ENCODE measurements at regions not wholly inside any gene's neighbourhood (a gene's known extent, or its start where the extent isn't known, plus 50 kb on each side); places are given as distances from the start of the nearest gene placed in this dataset.

DNA sequence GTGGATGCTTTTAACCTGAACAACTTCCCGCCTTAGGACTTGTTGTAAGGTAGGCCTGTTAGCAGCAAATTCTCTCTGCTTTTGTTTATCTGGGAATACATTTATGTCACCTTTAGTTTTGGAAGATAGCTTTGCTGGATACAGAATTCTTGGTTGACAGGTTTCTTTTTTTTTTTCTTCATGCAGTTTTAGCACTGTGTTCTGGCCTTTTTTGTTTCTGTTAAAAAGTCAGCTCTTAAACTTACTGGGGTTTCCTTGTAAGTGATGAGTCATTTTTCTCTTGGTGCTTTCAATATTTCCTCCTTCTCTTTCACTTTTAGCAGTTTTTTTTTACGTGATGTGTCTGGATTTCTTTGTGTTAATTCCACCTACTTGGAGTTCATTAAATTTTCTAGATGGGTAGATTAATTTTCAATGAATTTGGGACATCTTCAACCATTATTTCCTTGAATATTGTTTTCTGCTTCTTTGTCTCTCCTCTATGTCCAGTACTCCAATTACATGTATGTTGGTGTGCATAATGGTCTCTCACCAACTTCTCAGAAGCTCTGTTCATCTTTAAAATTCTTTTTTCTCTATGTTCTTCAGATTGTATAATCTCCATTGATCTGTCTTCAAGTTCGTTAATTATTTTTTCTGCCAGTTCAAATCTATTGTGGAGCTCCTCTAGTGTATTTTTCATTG lies 188.2 kb upstream of the ZNF536 start:
- H3K36me3 ChIP-seq (ENCODE audit: control insufficient read depth in 2 of 2, insufficient read depth in 1 of 2, low read length in 2 of 2): no peaks in the 10 kb centered on the region; a peak in 1 of 3 replicates
- no peaks in the 10 kb centered on the region for H3K4me1 ChIP-seq (ENCODE audit: control insufficient read depth, insufficient read depth, low read length)
- CTCF ChIA-PET: interaction anchor here (0.6 kb wide), 1 partner anchor 486 kb away, joined by 3 read pairs; no protein-coding TSS in a partner anchor
- peaks cover 13% of the 10 kb centered on the region for H3K9me3 ChIP-seq (ENCODE audit: control insufficient read depth, insufficient read depth, low read depth, low read length)
- POLR2A ChIA-PET: no interaction called here
- no peak overlapping the region for H3K27ac ChIP-seq (ENCODE audit: extremely low read depth, low read depth, low read length)
- H3K4me3 ChIP-seq (ENCODE audit: low read depth, low read length): no peak overlapping the region
- TF ChIP-seq, protein P1, sequence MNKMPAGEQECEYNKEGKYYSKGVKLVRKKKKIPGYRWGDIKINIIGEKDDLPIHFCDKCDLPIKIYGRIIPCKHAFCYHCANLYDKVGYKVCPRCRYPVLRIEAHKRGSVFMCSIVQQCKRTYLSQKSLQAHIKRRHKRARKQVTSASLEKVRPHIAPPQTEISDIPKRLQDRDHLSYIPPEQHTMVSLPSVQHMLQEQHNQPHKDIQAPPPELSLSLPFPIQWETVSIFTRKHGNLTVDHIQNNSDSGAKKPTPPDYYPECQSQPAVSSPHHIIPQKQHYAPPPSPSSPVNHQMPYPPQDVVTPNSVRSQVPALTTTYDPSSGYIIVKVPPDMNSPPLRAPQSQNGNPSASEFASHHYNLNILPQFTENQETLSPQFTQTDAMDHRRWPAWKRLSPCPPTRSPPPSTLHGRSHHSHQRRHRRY (tag by site-specific recombination; IDR thresholded peaks at IDR 0.05): no peak
- TF ChIP-seq RBAK (tag by site-specific recombination; IDR thresholded peaks at IDR 0.05): 0 out of 2 replicates have a peak, but pooled peaks have one; percentile 28
- no peak for TF ChIP-seq EGR2 (tag by site-specific recombination; IDR thresholded peaks at IDR 0.05; ENCODE audit: low read depth)
- TF ChIP-seq, protein P2, sequence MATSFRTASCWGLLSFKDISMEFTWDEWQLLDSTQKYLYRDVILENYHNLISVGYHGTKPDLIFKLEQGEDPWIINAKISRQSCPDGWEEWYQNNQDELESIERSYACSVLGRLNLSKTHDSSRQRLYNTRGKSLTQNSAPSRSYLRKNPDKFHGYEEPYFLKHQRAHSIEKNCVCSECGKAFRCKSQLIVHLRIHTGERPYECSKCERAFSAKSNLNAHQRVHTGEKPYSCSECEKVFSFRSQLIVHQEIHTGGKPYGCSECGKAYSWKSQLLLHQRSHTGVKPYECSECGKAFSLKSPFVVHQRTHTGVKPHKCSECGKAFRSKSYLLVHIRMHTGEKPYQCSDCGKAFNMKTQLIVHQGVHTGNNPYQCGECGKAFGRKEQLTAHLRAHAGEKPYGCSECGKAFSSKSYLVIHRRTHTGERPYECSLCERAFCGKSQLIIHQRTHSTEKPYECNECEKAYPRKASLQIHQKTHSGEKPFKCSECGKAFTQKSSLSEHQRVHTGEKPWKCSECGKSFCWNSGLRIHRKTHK (tag by site-specific recombination; IDR thresholded peaks at IDR 0.05): peak; percentile 18; the same call in 1 of the 2 replicates
- peak; percentile 97 for TF ChIP-seq ZNF133 (tag by site-specific recombination; IDR thresholded peaks at IDR 0.05)
- no peak for TF ChIP-seq ZNF16 (tag by site-specific recombination; IDR thresholded peaks at IDR 0.05; ENCODE audit: low read depth)
- TF ChIP-seq, protein P3, sequence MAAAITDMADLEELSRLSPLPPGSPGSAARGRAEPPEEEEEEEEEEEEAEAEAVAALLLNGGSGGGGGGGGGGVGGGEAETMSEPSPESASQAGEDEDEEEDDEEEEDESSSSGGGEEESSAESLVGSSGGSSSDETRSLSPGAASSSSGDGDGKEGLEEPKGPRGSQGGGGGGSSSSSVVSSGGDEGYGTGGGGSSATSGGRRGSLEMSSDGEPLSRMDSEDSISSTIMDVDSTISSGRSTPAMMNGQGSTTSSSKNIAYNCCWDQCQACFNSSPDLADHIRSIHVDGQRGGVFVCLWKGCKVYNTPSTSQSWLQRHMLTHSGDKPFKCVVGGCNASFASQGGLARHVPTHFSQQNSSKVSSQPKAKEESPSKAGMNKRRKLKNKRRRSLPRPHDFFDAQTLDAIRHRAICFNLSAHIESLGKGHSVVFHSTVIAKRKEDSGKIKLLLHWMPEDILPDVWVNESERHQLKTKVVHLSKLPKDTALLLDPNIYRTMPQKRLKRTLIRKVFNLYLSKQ (tag by site-specific recombination; IDR thresholded peaks at IDR 0.05; ENCODE audit: borderline replicate concordance): 0 out of 2 replicates have a peak, but pooled peaks have one; percentile 27
- peak; percentile 96 for TF ChIP-seq TRIM28 (IDR thresholded peaks at IDR 0.05; ENCODE audit: borderline replicate concordance, low read length)
- TF ChIP-seq, protein P4, sequence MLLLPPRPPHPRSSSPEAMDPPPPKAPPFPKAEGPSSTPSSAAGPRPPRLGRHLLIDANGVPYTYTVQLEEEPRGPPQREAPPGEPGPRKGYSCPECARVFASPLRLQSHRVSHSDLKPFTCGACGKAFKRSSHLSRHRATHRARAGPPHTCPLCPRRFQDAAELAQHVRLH (tag by site-specific recombination; IDR thresholded peaks at IDR 0.05): peak; percentile 13; the same call in 1 of the 2 replicates
- TF ChIP-seq ZXDB (tag by site-specific recombination; IDR thresholded peaks at IDR 0.05): no peak
- no peak for TF ChIP-seq ZNF626 (tag by site-specific recombination; IDR thresholded peaks at IDR 0.05)
- TF ChIP-seq, protein P5, sequence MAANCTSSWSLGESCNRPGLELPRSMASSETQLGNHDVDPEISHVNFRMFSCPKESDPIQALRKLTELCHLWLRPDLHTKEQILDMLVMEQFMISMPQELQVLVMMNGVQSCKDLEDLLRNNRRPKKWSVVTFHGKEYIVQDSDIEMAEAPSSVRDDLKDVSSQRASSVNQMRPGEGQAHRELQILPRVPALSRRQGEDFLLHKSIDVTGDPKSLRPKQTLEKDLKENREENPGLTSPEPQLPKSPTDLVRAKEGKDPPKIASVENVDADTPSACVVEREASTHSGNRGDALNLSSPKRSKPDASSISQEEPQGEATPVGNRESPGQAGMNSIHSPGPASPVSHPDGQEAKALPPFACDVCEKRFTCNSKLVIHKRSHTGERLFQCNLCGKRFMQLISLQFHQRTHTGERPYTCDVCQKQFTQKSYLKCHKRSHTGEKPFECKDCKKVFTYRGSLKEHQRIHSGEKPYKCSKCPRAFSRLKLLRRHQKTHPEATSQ (tag by site-specific recombination; IDR thresholded peaks at IDR 0.05): no peak
- TF ChIP-seq, protein P6, sequence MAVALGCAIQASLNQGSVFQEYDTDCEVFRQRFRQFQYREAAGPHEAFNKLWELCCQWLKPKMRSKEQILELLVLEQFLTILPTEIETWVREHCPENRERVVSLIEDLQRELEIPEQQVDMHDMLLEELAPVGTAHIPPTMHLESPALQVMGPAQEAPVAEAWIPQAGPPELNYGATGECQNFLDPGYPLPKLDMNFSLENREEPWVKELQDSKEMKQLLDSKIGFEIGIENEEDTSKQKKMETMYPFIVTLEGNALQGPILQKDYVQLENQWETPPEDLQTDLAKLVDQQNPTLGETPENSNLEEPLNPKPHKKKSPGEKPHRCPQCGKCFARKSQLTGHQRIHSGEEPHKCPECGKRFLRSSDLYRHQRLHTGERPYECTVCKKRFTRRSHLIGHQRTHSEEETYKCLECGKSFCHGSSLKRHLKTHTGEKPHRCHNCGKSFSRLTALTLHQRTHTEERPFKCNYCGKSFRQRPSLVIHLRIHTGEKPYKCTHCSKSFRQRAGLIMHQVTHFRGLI (tag by site-specific recombination; IDR thresholded peaks at IDR 0.05): no peak
- TF ChIP-seq, protein P7, sequence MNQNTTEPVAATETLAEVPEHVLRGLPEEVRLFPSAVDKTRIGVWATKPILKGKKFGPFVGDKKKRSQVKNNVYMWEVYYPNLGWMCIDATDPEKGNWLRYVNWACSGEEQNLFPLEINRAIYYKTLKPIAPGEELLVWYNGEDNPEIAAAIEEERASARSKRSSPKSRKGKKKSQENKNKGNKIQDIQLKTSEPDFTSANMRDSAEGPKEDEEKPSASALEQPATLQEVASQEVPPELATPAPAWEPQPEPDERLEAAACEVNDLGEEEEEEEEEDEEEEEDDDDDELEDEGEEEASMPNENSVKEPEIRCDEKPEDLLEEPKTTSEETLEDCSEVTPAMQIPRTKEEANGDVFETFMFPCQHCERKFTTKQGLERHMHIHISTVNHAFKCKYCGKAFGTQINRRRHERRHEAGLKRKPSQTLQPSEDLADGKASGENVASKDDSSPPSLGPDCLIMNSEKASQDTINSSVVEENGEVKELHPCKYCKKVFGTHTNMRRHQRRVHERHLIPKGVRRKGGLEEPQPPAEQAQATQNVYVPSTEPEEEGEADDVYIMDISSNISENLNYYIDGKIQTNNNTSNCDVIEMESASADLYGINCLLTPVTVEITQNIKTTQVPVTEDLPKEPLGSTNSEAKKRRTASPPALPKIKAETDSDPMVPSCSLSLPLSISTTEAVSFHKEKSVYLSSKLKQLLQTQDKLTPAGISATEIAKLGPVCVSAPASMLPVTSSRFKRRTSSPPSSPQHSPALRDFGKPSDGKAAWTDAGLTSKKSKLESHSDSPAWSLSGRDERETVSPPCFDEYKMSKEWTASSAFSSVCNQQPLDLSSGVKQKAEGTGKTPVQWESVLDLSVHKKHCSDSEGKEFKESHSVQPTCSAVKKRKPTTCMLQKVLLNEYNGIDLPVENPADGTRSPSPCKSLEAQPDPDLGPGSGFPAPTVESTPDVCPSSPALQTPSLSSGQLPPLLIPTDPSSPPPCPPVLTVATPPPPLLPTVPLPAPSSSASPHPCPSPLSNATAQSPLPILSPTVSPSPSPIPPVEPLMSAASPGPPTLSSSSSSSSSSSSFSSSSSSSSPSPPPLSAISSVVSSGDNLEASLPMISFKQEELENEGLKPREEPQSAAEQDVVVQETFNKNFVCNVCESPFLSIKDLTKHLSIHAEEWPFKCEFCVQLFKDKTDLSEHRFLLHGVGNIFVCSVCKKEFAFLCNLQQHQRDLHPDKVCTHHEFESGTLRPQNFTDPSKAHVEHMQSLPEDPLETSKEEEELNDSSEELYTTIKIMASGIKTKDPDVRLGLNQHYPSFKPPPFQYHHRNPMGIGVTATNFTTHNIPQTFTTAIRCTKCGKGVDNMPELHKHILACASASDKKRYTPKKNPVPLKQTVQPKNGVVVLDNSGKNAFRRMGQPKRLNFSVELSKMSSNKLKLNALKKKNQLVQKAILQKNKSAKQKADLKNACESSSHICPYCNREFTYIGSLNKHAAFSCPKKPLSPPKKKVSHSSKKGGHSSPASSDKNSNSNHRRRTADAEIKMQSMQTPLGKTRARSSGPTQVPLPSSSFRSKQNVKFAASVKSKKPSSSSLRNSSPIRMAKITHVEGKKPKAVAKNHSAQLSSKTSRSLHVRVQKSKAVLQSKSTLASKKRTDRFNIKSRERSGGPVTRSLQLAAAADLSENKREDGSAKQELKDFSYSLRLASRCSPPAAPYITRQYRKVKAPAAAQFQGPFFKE (tag by site-specific recombination; IDR thresholded peaks at IDR 0.05; ENCODE audit: borderline replicate concordance): no peak
- no peak for TF ChIP-seq MZF1 (tag by site-specific recombination; IDR thresholded peaks at IDR 0.05; ENCODE audit: borderline replicate concordance)
- TF ChIP-seq, protein P8, sequence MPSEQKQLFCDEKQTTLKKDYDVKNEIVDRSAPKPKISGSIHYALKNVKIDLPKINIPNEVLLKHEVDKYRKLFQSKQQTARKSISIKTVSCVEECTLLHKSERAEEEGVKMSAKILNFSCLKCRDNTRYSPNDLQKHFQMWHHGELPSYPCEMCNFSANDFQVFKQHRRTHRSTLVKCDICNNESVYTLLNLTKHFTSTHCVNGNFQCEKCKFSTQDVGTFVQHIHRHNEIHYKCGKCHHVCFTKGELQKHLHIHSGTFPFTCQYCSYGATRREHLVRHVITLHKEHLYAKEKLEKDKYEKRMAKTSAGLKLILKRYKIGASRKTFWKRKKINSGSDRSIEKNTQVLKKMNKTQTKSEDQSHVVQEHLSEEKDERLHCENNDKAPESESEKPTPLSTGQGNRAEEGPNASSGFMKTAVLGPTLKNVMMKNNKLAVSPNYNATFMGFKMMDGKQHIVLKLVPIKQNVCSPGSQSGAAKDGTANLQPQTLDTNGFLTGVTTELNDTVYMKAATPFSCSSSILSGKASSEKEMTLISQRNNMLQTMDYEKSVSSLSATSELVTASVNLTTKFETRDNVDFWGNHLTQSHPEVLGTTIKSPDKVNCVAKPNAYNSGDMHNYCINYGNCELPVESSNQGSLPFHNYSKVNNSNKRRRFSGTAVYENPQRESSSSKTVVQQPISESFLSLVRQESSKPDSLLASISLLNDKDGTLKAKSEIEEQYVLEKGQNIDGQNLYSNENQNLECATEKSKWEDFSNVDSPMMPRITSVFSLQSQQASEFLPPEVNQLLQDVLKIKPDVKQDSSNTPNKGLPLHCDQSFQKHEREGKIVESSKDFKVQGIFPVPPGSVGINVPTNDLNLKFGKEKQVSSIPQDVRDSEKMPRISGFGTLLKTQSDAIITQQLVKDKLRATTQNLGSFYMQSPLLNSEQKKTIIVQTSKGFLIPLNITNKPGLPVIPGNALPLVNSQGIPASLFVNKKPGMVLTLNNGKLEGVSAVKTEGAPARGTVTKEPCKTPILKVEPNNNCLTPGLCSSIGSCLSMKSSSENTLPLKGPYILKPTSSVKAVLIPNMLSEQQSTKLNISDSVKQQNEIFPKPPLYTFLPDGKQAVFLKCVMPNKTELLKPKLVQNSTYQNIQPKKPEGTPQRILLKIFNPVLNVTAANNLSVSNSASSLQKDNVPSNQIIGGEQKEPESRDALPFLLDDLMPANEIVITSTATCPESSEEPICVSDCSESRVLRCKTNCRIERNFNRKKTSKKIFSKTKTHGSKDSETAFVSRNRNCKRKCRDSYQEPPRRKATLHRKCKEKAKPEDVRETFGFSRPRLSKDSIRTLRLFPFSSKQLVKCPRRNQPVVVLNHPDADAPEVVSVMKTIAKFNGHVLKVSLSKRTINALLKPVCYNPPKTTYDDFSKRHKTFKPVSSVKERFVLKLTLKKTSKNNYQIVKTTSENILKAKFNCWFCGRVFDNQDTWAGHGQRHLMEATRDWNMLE (tag by site-specific recombination; conservative IDR thresholded peaks at IDR 0.05; ENCODE audit: low read depth): 0 out of 2 replicates have a peak, but pooled peaks have one; percentile 13
- TF ChIP-seq ZNF624 (tag by site-specific recombination; IDR thresholded peaks at IDR 0.05): no peak
